Neural cell (in vitro differentiated cells): ENCODE measurements at regions not wholly inside any gene's neighbourhood (a gene's known extent, or its start where the extent isn't known, plus 50 kb on each side); places are given as distances from the start of the nearest gene placed in this dataset.

Experiments
- H2AFZ ChIP-seq: fragments of 200-600, 300-800 bp; sonication (generic), shearing (Covaris generic); 2 replicates; pipeline ENCODE4 v1.6.0; 2014; ENCODE audit warnings: low read depth, mild to moderate bottlenecking, antibody characterized with exemption, low read length, moderate library complexity
- H3F3A ChIP-seq: fragments of 200-600 bp; shearing (Covaris generic); 2 replicates; pipeline ENCODE4 v1.6.1; 2016; ENCODE audit warnings: mild to moderate bottlenecking, moderate library complexity, mixed read lengths, antibody characterized with exemption, low read length; ENCODE audit not compliant: insufficient read depth, poor library complexity, severe bottlenecking
- H3K27ac ChIP-seq: fragments of 200-600, 300-800 bp; sonication (generic), shearing (Covaris generic); 2 replicates; pipeline ENCODE4 v1.5.1; 2014; ENCODE audit warnings: mild to moderate bottlenecking, low read length, moderate library complexity
- H3K27me3 ChIP-seq: fragments of 300-800, 200-600 bp; sonication (generic), shearing (Covaris generic); 2 replicates; pipeline ENCODE4 v1.6.0; 2014; ENCODE audit warnings: mild to moderate bottlenecking, low read depth, low read length, moderate library complexity; ENCODE audit not compliant: insufficient read depth
- H3K36me3 ChIP-seq: fragments of 300-800, 200-600 bp; sonication (generic), shearing (Covaris generic); 2 replicates; pipeline ENCODE4 v1.5.1; 2014; ENCODE audit warnings: mild to moderate bottlenecking, antibody characterized with exemption, low read length, moderate library complexity; ENCODE audit not compliant: insufficient read depth
- H3K4me2 ChIP-seq: fragments of 300-800, 200-600 bp; sonication (generic), shearing (Covaris generic); 2 replicates; pipeline ENCODE4 v1.6.0; 2014; ENCODE audit warnings: mild to moderate bottlenecking, low read length
- H3K4me3 ChIP-seq: fragments of 300-800, 200-600 bp; sonication (generic), shearing (Covaris generic); 2 replicates; pipeline ENCODE4 v1.5.1; 2014; ENCODE audit warnings: mild to moderate bottlenecking, low read length, moderate library complexity
- H3K79me2 ChIP-seq: fragments of 200-600 bp; shearing (Covaris generic); replicated peaks from 2 replicates; pipeline ENCODE4 v1.6.0; 2014; ENCODE audit warnings: mild to moderate bottlenecking, low read length, moderate library complexity; ENCODE audit not compliant: insufficient read depth
- H3K9ac ChIP-seq: fragments of 300-800, 200-600 bp; sonication (generic), shearing (Covaris generic); 2 replicates; pipeline ENCODE4 v1.6.1; 2016; ENCODE audit warnings: mild to moderate bottlenecking, low read length, mixed read lengths
- H3K9me2 ChIP-seq: fragments of 200-600 bp; shearing (Covaris generic); 2 replicates; pipeline ENCODE4 v1.6.1; 2016; ENCODE audit warnings: mild to moderate bottlenecking, low read length, mixed read lengths; ENCODE audit not compliant: insufficient read depth
- H3K9me3 ChIP-seq: fragments of 200-600, 300-800 bp; sonication (generic), shearing (Covaris generic); 2 replicates; pipeline ENCODE4 v1.6.1; 2016; ENCODE audit warnings: mild to moderate bottlenecking, mixed run types, low read length, moderate library complexity, mixed read lengths
- H4K20me1 ChIP-seq: fragments of 200-600 bp; shearing (Covaris generic); 2 replicates; pipeline ENCODE4 v1.6.1; 2016; ENCODE audit warnings: mild to moderate bottlenecking, mixed run types; ENCODE audit not compliant: insufficient read depth
- CTCF ChIP-seq: fragments of 450-650 bp; IDR thresholded peaks from 2 replicates; pipeline ENCODE4 v1.5.1; 2014; ENCODE audit warnings: antibody characterized with exemption, mild to moderate bottlenecking, moderate library complexity; ENCODE audit not compliant: poor library complexity, severe bottlenecking
- EP300 ChIP-seq: fragments of 450-650 bp; conservative IDR thresholded peaks from 2 replicates; pipeline ENCODE4 v1.6.1; 2014; ENCODE audit warnings: antibody characterized with exemption, mild to moderate bottlenecking, moderate library complexity; ENCODE audit not compliant: poor library complexity, severe bottlenecking
- EZH2 ChIP-seq: fragments of 200-600, 300-800 bp; shearing (Covaris generic), sonication (generic); IDR thresholded peaks from 2 replicates; pipeline ENCODE4 v1.6.1; 2014; ENCODE audit warnings: antibody characterized with exemption, low read length, borderline replicate concordance, mild to moderate bottlenecking; ENCODE audit not compliant: insufficient read depth, poor library complexity, severe bottlenecking
- MXI1 ChIP-seq: fragments of 450-650 bp; conservative IDR thresholded peaks from 2 replicates; pipeline ENCODE4 v1.6.1; 2014; ENCODE audit warnings: antibody characterized with exemption, mild to moderate bottlenecking; ENCODE audit not compliant: poor library complexity, severe bottlenecking
- POLR2AphosphoS5 ChIP-seq: IDR thresholded peaks from 2 replicates; pipeline ENCODE4 v1.6.1; 2012
- RAD21 ChIP-seq: fragments of 450-650 bp; conservative IDR thresholded peaks from 2 replicates; pipeline ENCODE4 v1.6.1; 2014; ENCODE audit warnings: antibody characterized with exemption, mild to moderate bottlenecking, moderate library complexity
- REST ChIP-seq: IDR thresholded peaks from 2 replicates; pipeline ENCODE4 v1.6.1; 2012; ENCODE audit warnings: borderline replicate concordance
- SMC3 ChIP-seq: fragments of 450-650 bp; conservative IDR thresholded peaks from 2 replicates; pipeline ENCODE4 v1.6.1; 2014; ENCODE audit warnings: antibody characterized with exemption, mild to moderate bottlenecking, moderate library complexity; ENCODE audit not compliant: poor library complexity
- TAF1 ChIP-seq: IDR thresholded peaks from 2 replicates; pipeline ENCODE4 v1.6.1; 2012; ENCODE audit warnings: low read depth

- Histone ChIP-seq H3K36me3 (no peaks in the 10 kb centered on the region), H3K9ac (no peak overlapping the region), H3K79me2 (no peaks in the 10 kb centered on the region), H3F3A (no peaks in the 10 kb centered on the region), H3K27me3 (no peaks in the 10 kb centered on the region), H3K9me2 (no peaks in the 10 kb centered on the region), H2AFZ (no peak overlapping the region), H3K27ac (no peak overlapping the region), H3K9me3 (no peaks in the 10 kb centered on the region), H4K20me1 (no peaks in the 10 kb centered on the region), H3K4me2 (no peak overlapping the region), H3K4me3 (no peak overlapping the region)
- TF ChIP-seq MXI1 (no peak), TAF1 (no peak), SMC3 (no peak), RAD21 (no peak)
Measured at GRCh38 chr6:53734473-53735299, 60.1 kb upstream of the LRRC1 start.

- Histone ChIP-seq H3K4me3 (no peak overlapping the region), H3K36me3 (no peaks in the 10 kb centered on the region), H2AFZ (no peak overlapping the region), H3F3A (no peaks in the 10 kb centered on the region), H3K9ac (no peak overlapping the region), H3K27ac (no peak overlapping the region), H3K9me3 (no peaks in the 10 kb centered on the region), H3K9me2 (no peaks in the 10 kb centered on the region), H3K27me3 (no peaks in the 10 kb centered on the region), H3K4me2 (no peak overlapping the region), H4K20me1 (no peaks in the 10 kb centered on the region), H3K79me2 (no peaks in the 10 kb centered on the region)
- TF ChIP-seq POLR2AphosphoS5 (no peak), TAF1 (no peak), EZH2 (no peak), RAD21 (no peak), EP300 (no peak), SMC3 (no peak), MXI1 (no peak)
Measured at GRCh38 chr6:53731866-53732636, 62.8 kb upstream of the LRRC1 start.

GRCh38 chr6:53730767-53731166 lies 64.0 kb upstream of the LRRC1 start:
- no peak overlapping the region for H3K27ac ChIP-seq
- H3K4me2 ChIP-seq: no peak overlapping the region

More at GRCh38 chr6:53730767-53731166, 64.0 kb upstream of the LRRC1 start:
- Histone ChIP-seq H3F3A (no peaks in the 10 kb centered on the region), H3K36me3 (no peaks in the 10 kb centered on the region), H3K4me3 (no peak overlapping the region), H3K9me3 (no peaks in the 10 kb centered on the region), H3K27me3 (no peaks in the 10 kb centered on the region), H2AFZ (no peak overlapping the region), H3K79me2 (no peaks in the 10 kb centered on the region), H3K9ac (no peak overlapping the region), H4K20me1 (no peaks in the 10 kb centered on the region), H3K9me2 (no peaks in the 10 kb centered on the region)
- TF ChIP-seq POLR2AphosphoS5: no peak
- no peak for TF ChIP-seq RAD21
- no peak for TF ChIP-seq CTCF
- no peak for TF ChIP-seq REST
- TF ChIP-seq SMC3: no peak
- TF ChIP-seq TAF1: no peak
- no peak for TF ChIP-seq MXI1
- TF ChIP-seq EP300: no peak
- no peak for TF ChIP-seq EZH2
